HCT116 (cell line): ENCODE measurements at regions not wholly inside any gene's neighbourhood (a gene's known extent, or its start where the extent isn't known, plus 50 kb on each side); places are given as distances from the start of the nearest gene placed in this dataset.

Source experiments
- ATAC-seq: fragments of 200-7000 bp; cut with Tn5 transposase; 2 replicates; pipeline ENCODE4 v1.9.1; 2020; ENCODE audit warnings: mild to moderate bottlenecking, moderate library complexity
- BruUV-seq: library from RNA; stranded (reverse); fragments of 400-500 nt; replicated peaks from 2 replicates; lab custom pipeline; 2021; lab: Mats Ljungman, UMichigan
- CTCF ChIA-PET: fragments of 300-600 bp; sonication (Branson Sonifier 250); formaldehyde crosslinking; loops from one replicate; lab custom pipeline; 2021; ENCODE audit warnings: antibody characterized with exemption; lab: Charles Lee
- POLR2A ChIA-PET: fragments of 300-600, 350-600 bp; sonication (Branson Sonifier 250); formaldehyde crosslinking; loops from one replicate; lab custom pipeline; 2021; ENCODE audit warnings: antibody characterized with exemption; lab: Charles Lee
- RAD21 ChIA-PET, 2 experiments: fragments of 300-600 bp; sonication (Branson Sonifier 250); formaldehyde crosslinking; loops; one replicate each; lab custom pipeline; 2023; ENCODE audit warnings: low total read pairs in 2 of 2; ENCODE audit not compliant: uncharacterized antibody in 2 of 2, unreplicated experiment in 2 of 2, low non-redundant PET in 1 of 2; lab: Charles Lee
- DNase-seq: peaks from one replicate; pipeline ENCODE4 v3.0.0-alpha.2; 2010; ENCODE audit warnings: low read depth, low spot score
- H2AFZ ChIP-seq: fragments of 200-600 bp; shearing (Covaris generic), sonication (generic); 2 replicates; pipeline ENCODE4 v1.6.1; 2017; ENCODE audit warnings: low read depth, mixed run types, mixed read lengths, antibody characterized with exemption, low read length; ENCODE audit not compliant: poor library complexity, severe bottlenecking
- H3K27ac ChIP-seq: 2 replicates; pipeline ENCODE4 v1.5.1; 2012; ENCODE audit warnings: low read depth, low read length
- H3K27me3 ChIP-seq: fragments of 200-600 bp; sonication (generic); 2 replicates; pipeline ENCODE4 v1.6.1; 2016; ENCODE audit warnings: mixed run types, low read length, mixed read lengths; ENCODE audit not compliant: insufficient read depth
- H3K36me3 ChIP-seq, 2 experiments: fragments of 200-500 bp in 1 of 2; fragments of 200-600 bp in 1 of 2; sonication (Bioruptor generic) in 1 of 2; sonication (generic) in 1 of 2; 2 replicates each; pipeline versions ENCODE4 v1.5.1 to v1.6.1; 2014 to 2016; ENCODE audit warnings: low read length in 2 of 2, inconsistent platforms in 1 of 2, mixed read lengths in 1 of 2, mixed run types in 1 of 2; ENCODE audit not compliant: insufficient read depth in 2 of 2, control insufficient read depth in 1 of 2
- H3K4me1 ChIP-seq, 2 experiments: fragments of 200-600 bp in 1 of 2; sonication (generic) in 1 of 2; 2 replicates each; pipeline versions ENCODE4 v1.5.1 to v1.6.1; 2012 to 2017; ENCODE audit warnings: low read length in 2 of 2, inconsistent platforms in 1 of 2, mild to moderate bottlenecking in 1 of 2, mixed read lengths in 1 of 2, mixed run types in 1 of 2, moderate library complexity in 1 of 2; ENCODE audit not compliant: insufficient read depth in 2 of 2, control insufficient read depth in 1 of 2
- H3K4me2 ChIP-seq: fragments of 200-600 bp; sonication (generic); 2 replicates; pipeline ENCODE4 v1.6.1; 2017; ENCODE audit warnings: mixed run types, low read length, mixed read lengths
- H3K4me3 ChIP-seq, 2 experiments: fragments of 200-600 bp in 1 of 2; sonication (generic) in 1 of 2; replicated peaks in 1 of 2; 2 replicates each; pipeline ENCODE4 v1.5.1; 2011 to 2016; ENCODE audit warnings: low read length in 2 of 2, control low read depth in 1 of 2, low read depth in 1 of 2, mild to moderate bottlenecking in 1 of 2, mixed read lengths in 1 of 2, mixed run types in 1 of 2
- H3K79me2 ChIP-seq: fragments of 200-600 bp; sonication (generic); 2 replicates; pipeline ENCODE4 v1.6.1; 2017; ENCODE audit warnings: mild to moderate bottlenecking, mixed run types, low read length, moderate library complexity, mixed read lengths; ENCODE audit not compliant: insufficient read depth
- H3K9ac ChIP-seq: fragments of 200-600 bp; sonication (generic); 2 replicates; pipeline ENCODE4 v1.6.1; 2016; ENCODE audit warnings: low read length, mixed read lengths
- H3K9me2 ChIP-seq: fragments of 200-600 bp; sonication (generic), shearing (Covaris generic); 2 replicates; pipeline ENCODE4 v1.6.1; 2017; ENCODE audit warnings: mixed run types, mild to moderate bottlenecking, moderate library complexity; ENCODE audit not compliant: insufficient read depth
- H3K9me3 ChIP-seq, 2 experiments: fragments of 200-500 bp in 1 of 2; fragments of 200-600 bp in 1 of 2; sonication (Bioruptor generic) in 1 of 2; sonication (generic) in 1 of 2; 2 replicates each; pipeline ENCODE4 v1.6.1; 2014 to 2017; ENCODE audit warnings: low read length in 2 of 2, mixed read lengths in 2 of 2, inconsistent platforms in 1 of 2, low read depth in 1 of 2, mild to moderate bottlenecking in 1 of 2, mixed run types in 1 of 2, moderate library complexity in 1 of 2; ENCODE audit not compliant: control insufficient read depth in 1 of 2, insufficient read depth in 1 of 2
- H4K20me1 ChIP-seq: fragments of 200-600 bp; sonication (generic), shearing (Covaris generic); 2 replicates; pipeline ENCODE4 v1.6.1; 2017; ENCODE audit warnings: mixed run types, mild to moderate bottlenecking, moderate library complexity; ENCODE audit not compliant: insufficient read depth
- CBX3 ChIP-seq: IDR thresholded peaks from 2 replicates; pipeline ENCODE4 v1.6.1; 2012; ENCODE audit warnings: low read depth
- CEBPB ChIP-seq: IDR thresholded peaks from 2 replicates; pipeline ENCODE4 v1.6.1; 2012; ENCODE audit warnings: low read depth
- EGR1 ChIP-seq: IDR thresholded peaks from 2 replicates; pipeline ENCODE4 v1.6.1; 2012; ENCODE audit warnings: low read depth
- EZH2 ChIP-seq: fragments of 200-600 bp; sonication (generic); IDR thresholded peaks from 2 replicates; pipeline ENCODE4 v1.6.1; 2017; ENCODE audit warnings: antibody characterized with exemption, mixed run types
- EZH2phosphoT487 ChIP-seq: fragments of 200-600 bp; IDR thresholded peaks from 2 replicates; pipeline ENCODE4 v1.6.1; 2018; ENCODE audit warnings: antibody characterized with exemption, borderline replicate concordance
- JUND ChIP-seq: IDR thresholded peaks from 2 replicates; pipeline ENCODE4 v1.6.1; 2012
- POLR2A ChIP-seq: IDR thresholded peaks from 2 replicates; pipeline ENCODE4 v1.7.0; 2011; ENCODE audit warnings: borderline replicate concordance; ENCODE audit not compliant: insufficient read depth, insufficient read length; ENCODE audit errors: extremely low read depth
- POLR2AphosphoS5 ChIP-seq: IDR thresholded peaks from 2 replicates; pipeline ENCODE4 v1.6.1; 2011; ENCODE audit warnings: mild to moderate bottlenecking, low read depth, low read length, moderate library complexity
- RAD21 ChIP-seq: IDR thresholded peaks from 2 replicates; pipeline ENCODE4 v1.6.1; 2012; ENCODE audit warnings: low read depth, mild to moderate bottlenecking
- SP1 ChIP-seq: IDR thresholded peaks from 2 replicates; pipeline ENCODE4 v1.6.1; 2012; ENCODE audit warnings: low read depth
- SRF ChIP-seq: IDR thresholded peaks from 2 replicates; pipeline ENCODE4 v1.6.1; 2012; ENCODE audit warnings: low read depth
- TCF7L2 ChIP-seq: IDR thresholded peaks from 2 replicates; pipeline ENCODE4 v1.7.0; 2011; ENCODE audit warnings: borderline replicate concordance, inconsistent platforms; ENCODE audit not compliant: insufficient read depth, insufficient read length; ENCODE audit errors: extremely low read depth
- YY1 ChIP-seq: IDR thresholded peaks from 2 replicates; pipeline ENCODE4 v1.6.1; 2011; ENCODE audit warnings: low read length, low read depth, moderate library complexity, mild to moderate bottlenecking; ENCODE audit not compliant: insufficient replicate concordance; ENCODE audit errors: extremely low read depth
- ZNF274 ChIP-seq: fragments of 200-500 bp; sonication (Bioruptor generic); IDR thresholded peaks from 2 replicates; pipeline ENCODE4 v1.6.1; 2014; ENCODE audit warnings: mild to moderate bottlenecking, low read depth, low read length, inconsistent platforms
- intact Hi-C: fragments of 100-400 bp; cut with micrococcal nuclease; formaldehyde crosslinking; loops from 2 replicates; pipeline ENCODE4 v1.10.0; 2022
- TF ChIP-seq, protein P1 (sequence below): IDR thresholded peaks from 2 replicates; pipeline ENCODE4 v1.6.1; 2012; ENCODE audit warnings: low read depth
- TF ChIP-seq, protein P2 (sequence below): IDR thresholded peaks from 2 replicates; pipeline ENCODE4 v1.6.1; 2012
- TF ChIP-seq, protein P3 (sequence below), 3 experiments: fragments of 200-600 bp in 1 of 3; sonication (generic) in 1 of 3; IDR thresholded peaks in 2 of 3; conservative IDR thresholded peaks in 1 of 3; 2 replicates each; pipeline ENCODE4 v1.5.1; 2012 to 2017; ENCODE audit warnings: low read depth in 2 of 3, low read length in 2 of 3, antibody characterized with exemption in 1 of 3, borderline replicate concordance in 1 of 3, control low read depth in 1 of 3, mild to moderate bottlenecking in 1 of 3, mixed read lengths in 1 of 3, mixed run types in 1 of 3, moderate library complexity in 1 of 3; ENCODE audit not compliant: insufficient read depth in 1 of 3
- TF ChIP-seq, protein P4 (sequence below): IDR thresholded peaks from 2 replicates; pipeline ENCODE4 v1.6.1; 2011; ENCODE audit warnings: mild to moderate bottlenecking, low read length, moderate library complexity; ENCODE audit not compliant: insufficient replicate concordance; ENCODE audit errors: extremely low read depth

DNA sequence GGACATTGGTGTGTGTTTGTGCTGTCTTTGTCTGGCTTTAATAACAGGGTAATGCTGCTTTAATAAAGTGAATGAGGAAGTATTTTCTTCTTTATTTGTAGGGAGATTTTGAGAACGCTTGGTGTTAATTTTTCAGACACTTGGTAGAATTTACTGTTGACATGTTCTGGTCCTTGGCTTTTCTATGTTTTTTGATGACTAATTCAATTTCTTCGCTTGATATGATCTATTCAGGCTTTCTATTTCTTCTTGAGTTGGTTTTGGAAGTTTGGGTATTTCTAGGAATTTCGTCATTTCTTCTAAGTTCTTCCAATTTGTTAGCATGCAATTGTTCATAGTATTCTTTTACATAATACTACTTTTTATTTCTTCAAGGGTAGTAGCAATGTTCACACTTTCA lies 167.8 kb downstream of the TTC6 start:
- no peaks in the 10 kb centered on the region for H3K27me3 ChIP-seq
- no TSS peak for BruUV-seq
- H3K36me3 ChIP-seq, result no peaks in the 10 kb centered on the region
- H3K4me3 ChIP-seq, result no peak overlapping the region
- H4K20me1 ChIP-seq, result no peaks in the 10 kb centered on the region
- RAD21 ChIA-PET, result no interaction called here
- DNase-seq, result no peak
- no peak overlapping the region for H3K27ac ChIP-seq
- no peaks in the 10 kb centered on the region for H3K4me1 ChIP-seq
- CTCF ChIA-PET, result no interaction called here
- H3K9me2 ChIP-seq, result no peaks in the 10 kb centered on the region
- H2AFZ ChIP-seq, result no peak overlapping the region
- intact Hi-C loops, result no loop called here
- TF ChIP-seq, protein P1, sequence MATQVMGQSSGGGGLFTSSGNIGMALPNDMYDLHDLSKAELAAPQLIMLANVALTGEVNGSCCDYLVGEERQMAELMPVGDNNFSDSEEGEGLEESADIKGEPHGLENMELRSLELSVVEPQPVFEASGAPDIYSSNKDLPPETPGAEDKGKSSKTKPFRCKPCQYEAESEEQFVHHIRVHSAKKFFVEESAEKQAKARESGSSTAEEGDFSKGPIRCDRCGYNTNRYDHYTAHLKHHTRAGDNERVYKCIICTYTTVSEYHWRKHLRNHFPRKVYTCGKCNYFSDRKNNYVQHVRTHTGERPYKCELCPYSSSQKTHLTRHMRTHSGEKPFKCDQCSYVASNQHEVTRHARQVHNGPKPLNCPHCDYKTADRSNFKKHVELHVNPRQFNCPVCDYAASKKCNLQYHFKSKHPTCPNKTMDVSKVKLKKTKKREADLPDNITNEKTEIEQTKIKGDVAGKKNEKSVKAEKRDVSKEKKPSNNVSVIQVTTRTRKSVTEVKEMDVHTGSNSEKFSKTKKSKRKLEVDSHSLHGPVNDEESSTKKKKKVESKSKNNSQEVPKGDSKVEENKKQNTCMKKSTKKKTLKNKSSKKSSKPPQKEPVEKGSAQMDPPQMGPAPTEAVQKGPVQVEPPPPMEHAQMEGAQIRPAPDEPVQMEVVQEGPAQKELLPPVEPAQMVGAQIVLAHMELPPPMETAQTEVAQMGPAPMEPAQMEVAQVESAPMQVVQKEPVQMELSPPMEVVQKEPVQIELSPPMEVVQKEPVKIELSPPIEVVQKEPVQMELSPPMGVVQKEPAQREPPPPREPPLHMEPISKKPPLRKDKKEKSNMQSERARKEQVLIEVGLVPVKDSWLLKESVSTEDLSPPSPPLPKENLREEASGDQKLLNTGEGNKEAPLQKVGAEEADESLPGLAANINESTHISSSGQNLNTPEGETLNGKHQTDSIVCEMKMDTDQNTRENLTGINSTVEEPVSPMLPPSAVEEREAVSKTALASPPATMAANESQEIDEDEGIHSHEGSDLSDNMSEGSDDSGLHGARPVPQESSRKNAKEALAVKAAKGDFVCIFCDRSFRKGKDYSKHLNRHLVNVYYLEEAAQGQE, result no peak
- TF ChIP-seq, protein P2, sequence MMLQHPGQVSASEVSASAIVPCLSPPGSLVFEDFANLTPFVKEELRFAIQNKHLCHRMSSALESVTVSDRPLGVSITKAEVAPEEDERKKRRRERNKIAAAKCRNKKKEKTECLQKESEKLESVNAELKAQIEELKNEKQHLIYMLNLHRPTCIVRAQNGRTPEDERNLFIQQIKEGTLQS, result no peak
- TF ChIP-seq SP1 (no peak), SRF (no peak), ZNF274 (no peak), POLR2A (no peak), TCF7L2 (no peak), CEBPB (no peak), POLR2AphosphoS5 (no peak), JUND (no peak), YY1 (no peak), CBX3 (no peak), EGR1 (no peak), RAD21 (no peak), EZH2 (no peak), EZH2phosphoT487 (no peak)
- TF ChIP-seq, protein P3, sequence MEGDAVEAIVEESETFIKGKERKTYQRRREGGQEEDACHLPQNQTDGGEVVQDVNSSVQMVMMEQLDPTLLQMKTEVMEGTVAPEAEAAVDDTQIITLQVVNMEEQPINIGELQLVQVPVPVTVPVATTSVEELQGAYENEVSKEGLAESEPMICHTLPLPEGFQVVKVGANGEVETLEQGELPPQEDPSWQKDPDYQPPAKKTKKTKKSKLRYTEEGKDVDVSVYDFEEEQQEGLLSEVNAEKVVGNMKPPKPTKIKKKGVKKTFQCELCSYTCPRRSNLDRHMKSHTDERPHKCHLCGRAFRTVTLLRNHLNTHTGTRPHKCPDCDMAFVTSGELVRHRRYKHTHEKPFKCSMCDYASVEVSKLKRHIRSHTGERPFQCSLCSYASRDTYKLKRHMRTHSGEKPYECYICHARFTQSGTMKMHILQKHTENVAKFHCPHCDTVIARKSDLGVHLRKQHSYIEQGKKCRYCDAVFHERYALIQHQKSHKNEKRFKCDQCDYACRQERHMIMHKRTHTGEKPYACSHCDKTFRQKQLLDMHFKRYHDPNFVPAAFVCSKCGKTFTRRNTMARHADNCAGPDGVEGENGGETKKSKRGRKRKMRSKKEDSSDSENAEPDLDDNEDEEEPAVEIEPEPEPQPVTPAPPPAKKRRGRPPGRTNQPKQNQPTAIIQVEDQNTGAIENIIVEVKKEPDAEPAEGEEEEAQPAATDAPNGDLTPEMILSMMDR (IDR thresholded peaks at IDR 0.05 in 2 of 3, conservative IDR thresholded peaks at IDR 0.05 in 1 of 3; ENCODE audit: borderline replicate concordance in 1 of 3, insufficient read depth in 1 of 3, low read depth in 2 of 3, low read length in 2 of 3), result no peak
- TF ChIP-seq, protein P4, sequence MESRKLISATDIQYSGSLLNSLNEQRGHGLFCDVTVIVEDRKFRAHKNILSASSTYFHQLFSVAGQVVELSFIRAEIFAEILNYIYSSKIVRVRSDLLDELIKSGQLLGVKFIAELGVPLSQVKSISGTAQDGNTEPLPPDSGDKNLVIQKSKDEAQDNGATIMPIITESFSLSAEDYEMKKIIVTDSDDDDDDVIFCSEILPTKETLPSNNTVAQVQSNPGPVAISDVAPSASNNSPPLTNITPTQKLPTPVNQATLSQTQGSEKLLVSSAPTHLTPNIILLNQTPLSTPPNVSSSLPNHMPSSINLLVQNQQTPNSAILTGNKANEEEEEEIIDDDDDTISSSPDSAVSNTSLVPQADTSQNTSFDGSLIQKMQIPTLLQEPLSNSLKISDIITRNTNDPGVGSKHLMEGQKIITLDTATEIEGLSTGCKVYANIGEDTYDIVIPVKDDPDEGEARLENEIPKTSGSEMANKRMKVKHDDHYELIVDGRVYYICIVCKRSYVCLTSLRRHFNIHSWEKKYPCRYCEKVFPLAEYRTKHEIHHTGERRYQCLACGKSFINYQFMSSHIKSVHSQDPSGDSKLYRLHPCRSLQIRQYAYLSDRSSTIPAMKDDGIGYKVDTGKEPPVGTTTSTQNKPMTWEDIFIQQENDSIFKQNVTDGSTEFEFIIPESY, result no peak
- TF ChIP-seq, all 23 proteins: peak for 0
- Histone ChIP-seq H3K9me3 (no peaks in the 10 kb centered on the region), H3K9ac (no peak overlapping the region), H3K4me2 (no peak overlapping the region), H3K79me2 (no peaks in the 10 kb centered on the region)
- POLR2A ChIA-PET, result no interaction called here
- no peak for ATAC-seq
